ENCODE measurements at regions not wholly inside any gene's neighbourhood (a gene's known extent, or its start where the extent isn't known, plus 50 kb on each side); places are given as distances from the start of the nearest gene placed in this dataset.

DNA sequence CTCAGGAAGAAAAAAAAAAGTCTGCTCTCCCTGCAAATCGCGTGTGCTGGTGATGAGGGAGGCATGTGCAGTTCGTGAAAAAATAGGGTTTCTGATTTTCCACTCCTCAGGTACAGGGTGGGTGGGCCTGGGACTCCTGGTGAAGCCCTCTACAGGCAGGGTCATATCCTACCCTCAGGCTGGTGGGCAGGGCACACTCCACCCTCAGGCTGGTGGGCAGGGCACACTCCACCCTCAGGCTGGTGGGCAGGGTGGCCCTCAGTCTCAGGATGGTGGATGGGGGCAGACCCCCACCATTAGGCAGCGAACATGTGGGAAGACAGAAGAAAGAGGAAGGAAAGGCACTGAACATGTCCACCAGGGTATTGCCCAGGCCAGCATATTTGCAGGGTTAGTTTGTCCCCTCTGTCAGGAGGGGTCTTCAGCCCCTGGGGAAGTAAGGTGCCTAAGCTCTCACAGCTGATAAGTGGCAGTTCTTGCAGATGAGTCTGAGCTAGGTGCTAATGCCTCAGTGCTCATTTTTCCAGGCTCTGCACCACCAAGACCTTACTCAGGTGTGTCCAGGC is 95.2 kb upstream of the RAB6C start:
- DNase-seq (ENCODE audit: low read depth in 6 of 9, low spot score in 9 of 9): no peak
- Histone ChIP-seq H3K9me3 (ENCODE audit: control insufficient read depth in 2 of 2, insufficient read depth in 1 of 2, low read length in 1 of 2) (no peaks in the 10 kb centered on the region), H3K4me1 (ENCODE audit: control insufficient read depth in 2 of 2, insufficient read depth in 2 of 2, low read length in 2 of 2) (no peaks in the 10 kb centered on the region), H3K4me3 (ENCODE audit: low read length in 2 of 2) (no peak overlapping the region), H3K36me3 (ENCODE audit: control insufficient read depth in 2 of 2, insufficient read depth in 2 of 2, low read length in 1 of 2) (no peaks in the 10 kb centered on the region), H3K27ac (ENCODE audit: low read depth in 1 of 2, low read length in 1 of 2) (no peak overlapping the region), H3K27me3 (ENCODE audit: control insufficient read depth in 2 of 2, insufficient read depth in 1 of 2, low read length in 1 of 2) (peaks cover 0 to 8% of the 10 kb centered on the region in 2 donors)
- 85% methylated on average over 4 of the region's 4 CpGs for WGBS

DNA sequence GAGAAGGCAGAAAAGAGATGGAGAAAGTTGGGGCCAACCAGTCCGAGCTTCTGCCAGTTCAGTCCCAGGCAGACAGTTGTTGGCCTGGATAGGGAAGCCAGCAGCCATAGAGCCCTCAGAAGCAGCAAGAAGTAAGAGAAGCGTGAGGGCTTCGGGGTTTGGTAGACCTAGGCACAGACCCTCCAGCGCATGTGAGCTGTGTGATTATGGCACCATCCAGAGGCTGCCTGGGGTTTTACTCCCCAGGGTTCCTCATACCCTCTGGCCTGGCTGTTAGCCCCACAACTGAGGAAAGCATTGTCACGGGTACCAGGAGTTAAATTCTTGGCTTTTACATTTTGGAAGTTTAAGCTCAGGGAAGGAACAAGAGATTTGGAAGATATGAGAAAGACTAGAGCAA is 93.7 kb upstream of the RAB6C start:
- H3K27me3 ChIP-seq (ENCODE audit: control insufficient read depth in 2 of 2, insufficient read depth in 1 of 2, low read length in 1 of 2): peaks cover 0 to 10% of the 10 kb centered on the region in 2 donors
- no peak overlapping the region for H3K4me3 ChIP-seq (ENCODE audit: low read length in 2 of 2)
- no peaks in the 10 kb centered on the region for H3K36me3 ChIP-seq (ENCODE audit: control insufficient read depth in 2 of 2, insufficient read depth in 2 of 2, low read length in 1 of 2)
- no peaks in the 10 kb centered on the region for H3K9me3 ChIP-seq (ENCODE audit: control insufficient read depth in 2 of 2, insufficient read depth in 1 of 2, low read length in 1 of 2)
- 51% methylated on average over 5 of the region's 5 CpGs for WGBS
- H3K27ac ChIP-seq (ENCODE audit: low read depth in 1 of 2, low read length in 1 of 2): no peak overlapping the region
- no peaks in the 10 kb centered on the region for H3K4me1 ChIP-seq (ENCODE audit: control insufficient read depth in 2 of 2, insufficient read depth in 2 of 2, low read length in 2 of 2)
- DNase-seq (ENCODE audit: low read depth in 6 of 9, low spot score in 9 of 9): no peak

- no peaks in the 10 kb centered on the region for H3K4me1 ChIP-seq (ENCODE audit: control insufficient read depth in 2 of 2, insufficient read depth in 2 of 2, low read length in 2 of 2)
- H3K9me3 ChIP-seq (ENCODE audit: control insufficient read depth in 2 of 2, insufficient read depth in 1 of 2, low read length in 1 of 2): no peaks in the 10 kb centered on the region
- H3K27me3 ChIP-seq (ENCODE audit: control insufficient read depth in 2 of 2, insufficient read depth in 1 of 2, low read length in 1 of 2): peaks cover 0 to 10% of the 10 kb centered on the region in 2 donors
- DNase-seq (ENCODE audit: low read depth in 6 of 9, low spot score in 9 of 9): no peak
- no peak overlapping the region for H3K4me3 ChIP-seq (ENCODE audit: low read length in 2 of 2)
- 84% methylated on average over 3 of the region's 3 CpGs for WGBS
- no peak overlapping the region for H3K27ac ChIP-seq (ENCODE audit: low read depth in 1 of 2, low read length in 1 of 2)
- no peaks in the 10 kb centered on the region for H3K36me3 ChIP-seq (ENCODE audit: control insufficient read depth in 2 of 2, insufficient read depth in 2 of 2, low read length in 1 of 2)
Measured at GRCh38 chr2:129887688-129888266, 91.7 kb upstream of the RAB6C start.

DNA sequence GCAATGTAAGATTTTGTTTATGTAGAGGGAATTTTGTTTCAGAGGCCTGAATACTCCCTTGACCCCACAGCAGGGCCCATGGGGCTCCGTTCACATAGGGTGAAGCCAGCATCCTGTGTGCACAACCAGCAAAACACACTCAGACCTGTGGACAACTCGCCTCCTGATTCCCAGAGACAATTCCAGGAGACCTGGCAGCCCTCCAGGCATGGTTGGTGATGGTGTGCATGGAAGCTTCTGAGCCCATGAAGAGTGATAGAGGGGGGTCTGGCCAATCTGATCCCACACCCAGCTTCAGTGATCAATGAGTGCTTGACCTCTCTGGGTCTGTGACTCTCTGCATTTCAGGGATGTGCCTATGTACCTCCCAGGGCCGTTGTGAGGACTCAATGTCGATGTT is 91.0 kb upstream of the RAB6C start:
- H3K4me1 ChIP-seq (ENCODE audit: control insufficient read depth in 2 of 2, insufficient read depth in 2 of 2, low read length in 2 of 2): no peaks in the 10 kb centered on the region
- H3K27me3 ChIP-seq (ENCODE audit: control insufficient read depth in 2 of 2, insufficient read depth in 1 of 2, low read length in 1 of 2): peaks cover 0 to 10% of the 10 kb centered on the region in 2 donors
- no peak overlapping the region for H3K4me3 ChIP-seq (ENCODE audit: low read length in 2 of 2)
- no peak overlapping the region for H3K27ac ChIP-seq (ENCODE audit: low read depth in 1 of 2, low read length in 1 of 2)
- no peak for DNase-seq (ENCODE audit: low read depth in 6 of 9, low spot score in 9 of 9)
- WGBS: 89% methylated on average over 4 of the region's 4 CpGs
- H3K36me3 ChIP-seq (ENCODE audit: control insufficient read depth in 2 of 2, insufficient read depth in 2 of 2, low read length in 1 of 2): no peaks in the 10 kb centered on the region
- no peaks in the 10 kb centered on the region for H3K9me3 ChIP-seq (ENCODE audit: control insufficient read depth in 2 of 2, insufficient read depth in 1 of 2, low read length in 1 of 2)

- DNase-seq (ENCODE audit: low read depth in 6 of 9, low spot score in 9 of 9): no peak
- 88% methylated on average over 2 of the region's 2 CpGs for WGBS
Measured at GRCh38 chr2:129888896-129889295, 90.6 kb upstream of the RAB6C start.

GRCh38 chr2:129891341-129892320 is 87.8 kb upstream of the RAB6C start:
- no peaks in the 10 kb centered on the region for H3K36me3 ChIP-seq (ENCODE audit: control insufficient read depth in 2 of 2, insufficient read depth in 2 of 2, low read length in 1 of 2)
- H3K4me3 ChIP-seq (ENCODE audit: low read length in 2 of 2): no peak overlapping the region
- WGBS: 87% methylated on average over 14 of the region's 14 CpGs
- H3K9me3 ChIP-seq (ENCODE audit: control insufficient read depth in 2 of 2, insufficient read depth in 1 of 2, low read length in 1 of 2): no peaks in the 10 kb centered on the region
- H3K4me1 ChIP-seq (ENCODE audit: control insufficient read depth in 2 of 2, insufficient read depth in 2 of 2, low read length in 2 of 2): no peaks in the 10 kb centered on the region
- no peak overlapping the region for H3K27ac ChIP-seq (ENCODE audit: low read depth in 1 of 2, low read length in 1 of 2)
- no peak for DNase-seq (ENCODE audit: low read depth in 6 of 9, low spot score in 9 of 9)
- H3K27me3 ChIP-seq (ENCODE audit: control insufficient read depth in 2 of 2, insufficient read depth in 1 of 2, low read length in 1 of 2): peaks cover 0 to 10% of the 10 kb centered on the region in 2 donors

More at GRCh38 chr2:129888896-129889295, 90.6 kb upstream of the RAB6C start:
- Histone ChIP-seq H3K27ac (ENCODE audit: low read depth in 1 of 2, low read length in 1 of 2) (no peak overlapping the region), H3K4me3 (ENCODE audit: low read length in 2 of 2) (no peak overlapping the region), H3K36me3 (ENCODE audit: control insufficient read depth in 2 of 2, insufficient read depth in 2 of 2, low read length in 1 of 2) (no peaks in the 10 kb centered on the region), H3K9me3 (ENCODE audit: control insufficient read depth in 2 of 2, insufficient read depth in 1 of 2, low read length in 1 of 2) (no peaks in the 10 kb centered on the region), H3K27me3 (ENCODE audit: control insufficient read depth in 2 of 2, insufficient read depth in 1 of 2, low read length in 1 of 2) (peaks cover 0 to 10% of the 10 kb centered on the region in 2 donors), H3K4me1 (ENCODE audit: control insufficient read depth in 2 of 2, insufficient read depth in 2 of 2, low read length in 2 of 2) (no peaks in the 10 kb centered on the region)

- no peaks in the 10 kb centered on the region for H3K9me3 ChIP-seq (ENCODE audit: control insufficient read depth in 2 of 2, insufficient read depth in 1 of 2, low read length in 1 of 2)
- no peak for DNase-seq (ENCODE audit: low read depth in 6 of 9, low spot score in 9 of 9)
- H3K27me3 ChIP-seq (ENCODE audit: control insufficient read depth in 2 of 2, insufficient read depth in 1 of 2, low read length in 1 of 2): peaks cover 0 to 10% of the 10 kb centered on the region in 2 donors
- H3K36me3 ChIP-seq (ENCODE audit: control insufficient read depth in 2 of 2, insufficient read depth in 2 of 2, low read length in 1 of 2): no peaks in the 10 kb centered on the region
- H3K27ac ChIP-seq (ENCODE audit: low read depth in 1 of 2, low read length in 1 of 2): no peak overlapping the region
- H3K4me3 ChIP-seq (ENCODE audit: low read length in 2 of 2): no peak overlapping the region
- no peaks in the 10 kb centered on the region for H3K4me1 ChIP-seq (ENCODE audit: control insufficient read depth in 2 of 2, insufficient read depth in 2 of 2, low read length in 2 of 2)
- WGBS: 93% methylated on average over 9 of the region's 9 CpGs
Measured at GRCh38 chr2:129892360-129892759, 87.1 kb upstream of the RAB6C start.

DNA sequence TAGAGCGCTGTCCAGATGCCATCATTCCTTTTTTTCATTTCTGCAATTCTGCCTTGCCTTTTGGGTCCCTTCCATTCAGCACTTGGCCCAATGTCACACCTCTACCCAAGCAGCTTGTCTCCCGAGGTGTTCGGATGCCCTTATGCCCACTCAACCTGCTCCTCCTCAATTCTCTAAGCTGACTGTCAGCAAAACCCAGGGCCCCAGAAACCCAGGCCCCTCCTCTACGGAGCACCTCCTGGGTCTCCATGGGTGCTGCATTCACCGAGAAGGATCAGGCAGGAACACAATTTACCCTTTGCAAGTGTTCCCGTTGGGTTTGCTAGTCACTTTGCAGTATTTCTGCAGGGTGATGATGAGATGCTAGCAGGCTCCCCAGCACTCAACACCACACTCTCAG is 86.7 kb upstream of the RAB6C start:
- Histone ChIP-seq H3K36me3 (ENCODE audit: control insufficient read depth in 2 of 2, insufficient read depth in 2 of 2, low read length in 1 of 2) (no peaks in the 10 kb centered on the region), H3K4me1 (ENCODE audit: control insufficient read depth in 2 of 2, insufficient read depth in 2 of 2, low read length in 2 of 2) (no peaks in the 10 kb centered on the region), H3K9me3 (ENCODE audit: control insufficient read depth in 2 of 2, insufficient read depth in 1 of 2, low read length in 1 of 2) (no peaks in the 10 kb centered on the region), H3K4me3 (ENCODE audit: low read length in 2 of 2) (no peak overlapping the region), H3K27me3 (ENCODE audit: control insufficient read depth in 2 of 2, insufficient read depth in 1 of 2, low read length in 1 of 2) (peaks cover 0 to 8% of the 10 kb centered on the region in 2 donors), H3K27ac (ENCODE audit: low read depth in 1 of 2, low read length in 1 of 2) (no peak overlapping the region)
- DNase-seq (ENCODE audit: low read depth in 6 of 9, low spot score in 9 of 9): no peak
- WGBS: 97% methylated on average over 6 of the region's 6 CpGs

GRCh38 chr2:129893244-129893643 is 86.2 kb upstream of the RAB6C start:
- DNase-seq (ENCODE audit: low read depth in 6 of 9, low spot score in 9 of 9): no peak
- peaks cover 0 to 6% of the 10 kb centered on the region in 2 donors for H3K27me3 ChIP-seq (ENCODE audit: control insufficient read depth in 2 of 2, insufficient read depth in 1 of 2, low read length in 1 of 2)
- 83% methylated on average over 8 of the region's 8 CpGs for WGBS

More at GRCh38 chr2:129893244-129893643, 86.2 kb upstream of the RAB6C start:
- Histone ChIP-seq H3K9me3 (ENCODE audit: control insufficient read depth in 2 of 2, insufficient read depth in 1 of 2, low read length in 1 of 2) (no peaks in the 10 kb centered on the region), H3K27ac (ENCODE audit: low read depth in 1 of 2, low read length in 1 of 2) (no peak overlapping the region), H3K4me1 (ENCODE audit: control insufficient read depth in 2 of 2, insufficient read depth in 2 of 2, low read length in 2 of 2) (no peaks in the 10 kb centered on the region), H3K36me3 (ENCODE audit: control insufficient read depth in 2 of 2, insufficient read depth in 2 of 2, low read length in 1 of 2) (no peaks in the 10 kb centered on the region), H3K4me3 (ENCODE audit: low read length in 2 of 2) (no peak overlapping the region)

All from thymus (tissue), 11 donors.